GM23248 (cell line): ENCODE measurements at regions not wholly inside any gene's neighbourhood (a gene's known extent, or its start where the extent isn't known, plus 50 kb on each side); places are given as distances from the start of the nearest gene placed in this dataset.

Experiments used
- EZH2 ChIP-seq: fragments of 200-600 bp; sonication (generic); IDR thresholded peaks from 2 replicates; pipeline ENCODE4 v1.6.1; 2018; ENCODE audit warnings: antibody characterized with exemption, mild to moderate bottlenecking; ENCODE audit not compliant: insufficient read depth, poor library complexity, severe bottlenecking
- EZH2phosphoT487 ChIP-seq: fragments of 200-600 bp; sonication (generic); IDR thresholded peaks from 2 replicates; pipeline ENCODE4 v1.6.1; 2018; ENCODE audit warnings: antibody characterized with exemption, moderate library complexity, mild to moderate bottlenecking, low read depth; ENCODE audit not compliant: insufficient read depth

DNA sequence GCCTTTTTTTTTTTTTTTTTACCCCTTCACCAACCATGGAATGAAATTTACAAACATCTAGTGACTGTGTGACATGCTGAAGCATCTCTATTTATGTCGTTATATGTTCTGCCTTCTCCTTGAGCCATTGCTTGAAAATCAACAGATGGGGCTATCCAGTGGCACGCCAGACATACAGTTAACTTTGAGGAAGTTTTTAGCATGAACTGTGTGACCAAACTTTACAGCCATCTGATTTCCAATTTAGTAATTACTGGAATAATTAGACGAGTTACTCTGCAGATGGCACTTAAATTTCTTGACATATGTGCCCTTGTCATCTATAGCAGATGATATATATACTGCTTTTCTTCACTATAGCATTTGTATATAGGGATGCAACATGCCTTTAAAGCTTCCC is 192.1 kb downstream of the SNAPC1 start:
- no peak for TF ChIP-seq EZH2phosphoT487
- no peak for TF ChIP-seq EZH2
